ENCODE measurements at regions not wholly inside any gene's neighbourhood (a gene's known extent, or its start where the extent isn't known, plus 50 kb on each side); places are given as distances from the start of the nearest gene placed in this dataset.

GRCh38 chr11:19315511-19315910, 74.8 kb upstream of the E2F8 start:
- TF ChIP-seq CTCF (IDR thresholded peaks at IDR 0.05) = no peak
- no peak for TF ChIP-seq POLR2A (IDR thresholded peaks at IDR 0.05)
